ENCODE measurements at regions not wholly inside any gene's neighbourhood (a gene's known extent, or its start where the extent isn't known, plus 50 kb on each side); places are given as distances from the start of the nearest gene placed in this dataset.

- DNase-seq: no peak
- 92% methylated on average over 2 of the region's 3 CpGs for WGBS (ENCODE audit: insufficient coverage)
- Histone ChIP-seq H3K9me3 (replicated peaks; ENCODE audit: control insufficient read depth, low read depth, low read length) (no peaks in the 10 kb centered on the region), H3K4me1 (ENCODE audit: control insufficient read depth, insufficient read depth, low read length) (no peaks in the 10 kb centered on the region), H3K27me3 (ENCODE audit: control insufficient read depth, insufficient read depth, low read length) (peaks cover 8% of the 10 kb centered on the region), H3K36me3 (ENCODE audit: control insufficient read depth, insufficient read depth, low read length) (no peaks in the 10 kb centered on the region), H3K4me3 (ENCODE audit: low read length) (no peak overlapping the region), H3K27ac (ENCODE audit: low read length) (no peak overlapping the region)
These were observed 76.0 kb upstream of the SIMC1 start for GRCh38 chr5:176162198-176162597.

GRCh38 chr5:176162888-176163287 lies 75.3 kb upstream of the SIMC1 start:
- Histone ChIP-seq H3K27ac (ENCODE audit: low read length) (no peak overlapping the region), H3K4me1 (ENCODE audit: control insufficient read depth, insufficient read depth, low read length) (no peaks in the 10 kb centered on the region), H3K9me3 (replicated peaks; ENCODE audit: control insufficient read depth, low read depth, low read length) (no peaks in the 10 kb centered on the region), H3K27me3 (ENCODE audit: control insufficient read depth, insufficient read depth, low read length) (peaks cover 8% of the 10 kb centered on the region), H3K36me3 (ENCODE audit: control insufficient read depth, insufficient read depth, low read length) (no peaks in the 10 kb centered on the region), H3K4me3 (ENCODE audit: low read length) (no peak overlapping the region)
- no CpG with 5 or more reads among the region's 4 CpGs for whole genome bisulfite sequencing (ENCODE audit: insufficient coverage)
- DNase-seq: no peak

GRCh38 chr5:176166427-176166826 lies 71.8 kb upstream of the SIMC1 start:
- DNase-seq: no peak
- no CpG with 5 or more reads among the region's 4 CpGs for WGBS (ENCODE audit: insufficient coverage)
- no peaks in the 10 kb centered on the region for H3K4me1 ChIP-seq (ENCODE audit: control insufficient read depth, insufficient read depth, low read length)
- H3K9me3 ChIP-seq (replicated peaks; ENCODE audit: control insufficient read depth, low read depth, low read length): no peaks in the 10 kb centered on the region
- peaks cover 6% of the 10 kb centered on the region for H3K27me3 ChIP-seq (ENCODE audit: control insufficient read depth, insufficient read depth, low read length)
- H3K36me3 ChIP-seq (ENCODE audit: control insufficient read depth, insufficient read depth, low read length): no peaks in the 10 kb centered on the region
- no peak overlapping the region for H3K4me3 ChIP-seq (ENCODE audit: low read length)
- H3K27ac ChIP-seq (ENCODE audit: low read length): no peak overlapping the region

GRCh38 chr5:176167800-176168199 lies 70.4 kb upstream of the SIMC1 start:
- WGBS (ENCODE audit: insufficient coverage): 31% methylated on average over 5 of the region's 6 CpGs
- Histone ChIP-seq H3K9me3 (replicated peaks; ENCODE audit: control insufficient read depth, low read depth, low read length) (no peaks in the 10 kb centered on the region), H3K4me1 (ENCODE audit: control insufficient read depth, insufficient read depth, low read length) (no peaks in the 10 kb centered on the region), H3K4me3 (ENCODE audit: low read length) (no peak overlapping the region), H3K27ac (ENCODE audit: low read length) (no peak overlapping the region), H3K36me3 (ENCODE audit: control insufficient read depth, insufficient read depth, low read length) (no peaks in the 10 kb centered on the region), H3K27me3 (ENCODE audit: control insufficient read depth, insufficient read depth, low read length) (peaks cover 2% of the 10 kb centered on the region)
- no peak for DNase-seq

GRCh38 chr5:176169393-176170063 lies 68.7 kb upstream of the SIMC1 start:
- Histone ChIP-seq H3K4me1 (ENCODE audit: control insufficient read depth, insufficient read depth, low read length) (no peaks in the 10 kb centered on the region), H3K9me3 (replicated peaks; ENCODE audit: control insufficient read depth, low read depth, low read length) (no peaks in the 10 kb centered on the region), H3K27ac (ENCODE audit: low read length) (no peak overlapping the region), H3K4me3 (ENCODE audit: low read length) (no peak overlapping the region), H3K36me3 (ENCODE audit: control insufficient read depth, insufficient read depth, low read length) (no peaks in the 10 kb centered on the region), H3K27me3 (ENCODE audit: control insufficient read depth, insufficient read depth, low read length) (peaks cover 2% of the 10 kb centered on the region)
- DNase-seq: no peak
- WGBS (ENCODE audit: insufficient coverage): 33% methylated on average over 2 of the region's 3 CpGs

GRCh38 chr5:176170084-176170483 lies 68.1 kb upstream of the SIMC1 start:
- no peak for DNase-seq
- Histone ChIP-seq H3K27me3 (ENCODE audit: control insufficient read depth, insufficient read depth, low read length) (peaks cover 2% of the 10 kb centered on the region), H3K4me1 (ENCODE audit: control insufficient read depth, insufficient read depth, low read length) (no peaks in the 10 kb centered on the region), H3K9me3 (replicated peaks; ENCODE audit: control insufficient read depth, low read depth, low read length) (no peaks in the 10 kb centered on the region), H3K27ac (ENCODE audit: low read length) (no peak overlapping the region), H3K36me3 (ENCODE audit: control insufficient read depth, insufficient read depth, low read length) (no peaks in the 10 kb centered on the region), H3K4me3 (ENCODE audit: low read length) (no peak overlapping the region)
- 15% methylated on average over 2 of the region's 2 CpGs for WGBS (ENCODE audit: insufficient coverage)

GRCh38 chr5:176171171-176171760 lies 67.0 kb upstream of the SIMC1 start:
- Histone ChIP-seq H3K9me3 (replicated peaks; ENCODE audit: control insufficient read depth, low read depth, low read length) (no peaks in the 10 kb centered on the region), H3K4me3 (ENCODE audit: low read length) (no peak overlapping the region), H3K4me1 (ENCODE audit: control insufficient read depth, insufficient read depth, low read length) (no peaks in the 10 kb centered on the region), H3K27ac (ENCODE audit: low read length) (no peak overlapping the region), H3K36me3 (ENCODE audit: control insufficient read depth, insufficient read depth, low read length) (no peaks in the 10 kb centered on the region), H3K27me3 (ENCODE audit: control insufficient read depth, insufficient read depth, low read length) (peaks cover 2% of the 10 kb centered on the region)
- DNase-seq: peak; percentile 65
- WGBS (ENCODE audit: insufficient coverage): 45% methylated on average over 4 of the region's 11 CpGs

GRCh38 chr5:176172246-176172645 lies 66.0 kb upstream of the SIMC1 start:
- Histone ChIP-seq H3K36me3 (ENCODE audit: control insufficient read depth, insufficient read depth, low read length) (no peaks in the 10 kb centered on the region), H3K4me1 (ENCODE audit: control insufficient read depth, insufficient read depth, low read length) (no peaks in the 10 kb centered on the region), H3K27me3 (ENCODE audit: control insufficient read depth, insufficient read depth, low read length) (peaks cover 5% of the 10 kb centered on the region), H3K9me3 (replicated peaks; ENCODE audit: control insufficient read depth, low read depth, low read length) (no peaks in the 10 kb centered on the region), H3K27ac (ENCODE audit: low read length) (no peak overlapping the region), H3K4me3 (ENCODE audit: low read length) (no peak overlapping the region)
- WGBS (ENCODE audit: insufficient coverage): 51% methylated on average over 4 of the region's 7 CpGs
- no peak for DNase-seq

GRCh38 chr5:176173647-176174046 lies 64.6 kb upstream of the SIMC1 start:
- no peak overlapping the region for H3K27ac ChIP-seq (ENCODE audit: low read length)
- H3K4me3 ChIP-seq (ENCODE audit: low read length): no peak overlapping the region
- no peak for DNase-seq
- WGBS (ENCODE audit: insufficient coverage): 73% methylated on average over 5 of the region's 7 CpGs
- peaks cover 6% of the 10 kb centered on the region for H3K27me3 ChIP-seq (ENCODE audit: control insufficient read depth, insufficient read depth, low read length)
- H3K36me3 ChIP-seq (ENCODE audit: control insufficient read depth, insufficient read depth, low read length): no peaks in the 10 kb centered on the region
- H3K9me3 ChIP-seq (replicated peaks; ENCODE audit: control insufficient read depth, low read depth, low read length): no peaks in the 10 kb centered on the region
- no peaks in the 10 kb centered on the region for H3K4me1 ChIP-seq (ENCODE audit: control insufficient read depth, insufficient read depth, low read length)

GRCh38 chr5:176174345-176175025 lies 63.7 kb upstream of the SIMC1 start:
- H3K27ac ChIP-seq (ENCODE audit: low read length): no peak overlapping the region
- no peaks in the 10 kb centered on the region for H3K4me1 ChIP-seq (ENCODE audit: control insufficient read depth, insufficient read depth, low read length)
- peaks cover 8% of the 10 kb centered on the region for H3K27me3 ChIP-seq (ENCODE audit: control insufficient read depth, insufficient read depth, low read length)
- peaks cover 2% of the 10 kb centered on the region for H3K9me3 ChIP-seq (replicated peaks; ENCODE audit: control insufficient read depth, low read depth, low read length)
- no peak for DNase-seq
- H3K36me3 ChIP-seq (ENCODE audit: control insufficient read depth, insufficient read depth, low read length): no peaks in the 10 kb centered on the region
- H3K4me3 ChIP-seq (ENCODE audit: low read length): no peak overlapping the region
- 89% methylated on average over 3 of the region's 8 CpGs for WGBS (ENCODE audit: insufficient coverage)
